ENCODE measurements at regions not wholly inside any gene's neighbourhood (a gene's known extent, or its start where the extent isn't known, plus 50 kb on each side); places are given as distances from the start of the nearest gene placed in this dataset.
"Not testable (repeated sequence)": the region's sequence is repeated elsewhere in the genome, so short reads cannot be mapped to it uniquely, and the experiment has no call there.

DNA sequence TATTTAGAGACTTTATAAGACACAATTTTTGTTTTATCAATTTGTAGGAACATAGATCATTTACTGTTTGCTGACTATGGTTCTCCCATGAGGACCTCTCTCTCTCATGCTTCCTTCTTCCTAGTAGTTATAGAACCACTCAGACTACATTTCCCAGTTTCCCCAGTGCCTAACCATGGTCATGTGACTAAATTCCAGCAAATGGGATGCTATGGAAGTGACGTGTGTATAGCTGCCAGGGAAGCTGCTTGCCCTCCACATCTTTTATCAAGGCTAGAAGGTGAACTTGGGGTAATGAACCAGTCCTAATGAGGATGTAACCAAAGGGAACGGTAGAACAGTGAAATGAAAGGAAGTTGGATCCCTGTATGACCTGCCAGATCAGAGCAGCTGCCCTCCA, 184.0 kb downstream of the MIS18A start:
- peaks cover 6% of the 10 kb centered on the region for H3K27me3 Mint-ChIP-seq
- ChIA-PET CTCF (no interaction called here), POLR2A (no interaction called here)
- no peak overlapping the region for H3K27ac Mint-ChIP-seq
- no peak overlapping the region for H3K4me3 Mint-ChIP-seq
- H3K4me1 Mint-ChIP-seq (ENCODE audit: low read depth), result no peaks in the 10 kb centered on the region
- H3K9me3 Mint-ChIP-seq, result no peaks in the 10 kb centered on the region
- DNase-seq, result no peak
- H3K36me3 Mint-ChIP-seq, result no peaks in the 10 kb centered on the region
- intact Hi-C loops (cut with micrococcal nuclease), result no loop called here

DNA sequence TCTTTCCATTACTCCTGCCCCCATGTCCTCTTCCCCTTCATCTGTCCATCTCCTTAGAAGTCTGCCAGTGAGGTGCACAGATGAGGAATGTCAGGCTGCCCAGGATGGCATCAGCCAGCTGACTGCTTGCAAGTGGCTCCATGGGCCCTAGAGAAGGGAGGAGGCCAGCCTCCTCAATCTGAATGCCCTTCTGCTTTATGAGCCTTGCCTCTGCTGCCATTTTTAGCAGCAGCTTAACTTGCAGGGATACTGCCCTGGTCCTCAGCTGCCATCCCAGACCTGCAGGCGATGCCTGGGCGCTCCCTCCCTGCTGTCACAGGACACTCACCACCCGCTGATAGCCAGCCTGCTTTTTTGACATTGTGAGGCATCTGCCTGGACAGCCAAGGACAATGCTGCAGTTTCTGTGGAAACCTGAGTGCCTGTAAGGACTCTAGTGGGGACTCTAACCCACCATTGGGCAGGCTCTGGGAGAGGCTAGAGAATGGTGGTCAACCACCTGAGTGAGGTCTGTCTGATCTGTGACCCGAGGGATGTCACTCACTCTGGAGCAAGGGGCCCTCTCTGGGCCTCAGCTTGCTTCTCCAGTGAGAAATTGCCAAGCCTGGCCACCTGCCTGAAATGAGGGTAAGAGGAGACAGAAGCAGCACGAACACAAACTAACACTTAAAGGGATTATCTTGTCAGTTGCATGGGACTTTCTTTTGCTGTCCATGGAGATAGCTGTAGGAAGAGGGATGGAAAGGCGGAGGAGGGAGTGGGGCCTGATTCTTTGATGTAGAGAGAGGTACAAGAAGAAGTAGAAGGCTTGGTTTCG, 185.0 kb downstream of the MIS18A start:
- CTCF ChIA-PET, result no interaction called here
- intact Hi-C loops (cut with micrococcal nuclease), result no loop called here
- H3K36me3 Mint-ChIP-seq, result no peaks in the 10 kb centered on the region
- peaks cover 6% of the 10 kb centered on the region for H3K27me3 Mint-ChIP-seq
- H3K27ac Mint-ChIP-seq, result no peak overlapping the region
- no peaks in the 10 kb centered on the region for H3K4me1 Mint-ChIP-seq (ENCODE audit: low read depth)
- no peaks in the 10 kb centered on the region for H3K9me3 Mint-ChIP-seq
- no peak for DNase-seq
- POLR2A ChIA-PET, result no interaction called here
- H3K4me3 Mint-ChIP-seq, result no peak overlapping the region

GRCh38 chr21:32090956-32091355, 187.9 kb downstream of the MIS18A start:
- H3K27me3 Mint-ChIP-seq, result peaks cover 6% of the 10 kb centered on the region

GRCh38 chr21:32089766-32090165, 189.1 kb downstream of the MIS18A start:
- ChIA-PET POLR2A (no interaction called here), CTCF (no interaction called here)
- no peak for DNase-seq
- peaks cover 10% of the 10 kb centered on the region for H3K27me3 Mint-ChIP-seq
- no peak overlapping the region for H3K27ac Mint-ChIP-seq
- H3K9me3 Mint-ChIP-seq, result no peaks in the 10 kb centered on the region
- intact Hi-C loops (cut with micrococcal nuclease), result no loop called here
- H3K4me1 Mint-ChIP-seq (ENCODE audit: low read depth), result no peaks in the 10 kb centered on the region
- no peaks in the 10 kb centered on the region for H3K36me3 Mint-ChIP-seq
- H3K4me3 Mint-ChIP-seq, result no peak overlapping the region

More at GRCh38 chr21:32090956-32091355, 187.9 kb downstream of the MIS18A start:
- POLR2A ChIA-PET, result no interaction called here
- Mint-ChIP-seq H3K27ac (no peak overlapping the region), H3K4me3 (no peak overlapping the region), H3K9me3 (no peaks in the 10 kb centered on the region), H3K4me1 (ENCODE audit: low read depth) (no peaks in the 10 kb centered on the region), H3K36me3 (no peaks in the 10 kb centered on the region)
- no peak for DNase-seq
- intact Hi-C loops (cut with micrococcal nuclease), result no loop called here
- CTCF ChIA-PET, result no interaction called here

DNA sequence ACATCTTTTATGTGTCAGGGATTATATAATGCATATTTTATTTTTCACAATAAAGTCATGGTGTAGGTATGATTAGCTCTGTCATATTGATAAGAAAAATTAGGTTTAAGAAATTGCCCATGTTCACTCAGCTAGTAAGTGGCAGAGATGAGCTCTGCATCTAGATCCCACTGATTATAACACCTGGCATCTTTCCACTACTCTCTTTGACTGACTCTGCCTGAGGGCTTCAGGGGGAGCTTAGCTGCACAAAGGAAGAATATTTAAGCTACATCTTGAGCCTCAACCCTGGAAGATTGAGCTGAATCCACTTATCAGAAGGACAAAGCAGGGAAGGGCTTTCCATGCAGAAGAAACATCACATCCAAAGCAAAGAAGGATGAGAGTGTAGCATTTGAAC, 190.4 kb downstream of the MIS18A start:
- Mint-ChIP-seq H3K27ac (no peak overlapping the region), H3K36me3 (no peaks in the 10 kb centered on the region), H3K4me1 (ENCODE audit: low read depth) (no peaks in the 10 kb centered on the region), H3K27me3 (peaks cover 9% of the 10 kb centered on the region), H3K9me3 (no peaks in the 10 kb centered on the region), H3K4me3 (no peak overlapping the region)
- ChIA-PET POLR2A (no interaction called here), CTCF (no interaction called here)
- DNase-seq, result no peak
- intact Hi-C loops (cut with micrococcal nuclease), result no loop called here

- CTCF ChIA-PET, result no interaction called here
- no peaks in the 10 kb centered on the region for H3K36me3 Mint-ChIP-seq
- H3K9me3 Mint-ChIP-seq, result no peaks in the 10 kb centered on the region
- peaks cover 5% of the 10 kb centered on the region for H3K27me3 Mint-ChIP-seq
- H3K27ac Mint-ChIP-seq, result no peak overlapping the region
- POLR2A ChIA-PET, result no interaction called here
- no peaks in the 10 kb centered on the region for H3K4me1 Mint-ChIP-seq (ENCODE audit: low read depth)
- H3K4me3 Mint-ChIP-seq, result no peak overlapping the region
- intact Hi-C loops (cut with micrococcal nuclease), result no loop called here
- DNase-seq, result no peak
Measured at GRCh38 chr21:32087447-32087846, 191.4 kb downstream of the MIS18A start.

GRCh38 chr21:32083197-32083596, 195.7 kb downstream of the MIS18A start:
- Mint-ChIP-seq H3K9me3 (no peaks in the 10 kb centered on the region), H3K4me3 (no peak overlapping the region), H3K27ac (no peak overlapping the region), H3K36me3 (no peaks in the 10 kb centered on the region), H3K4me1 (ENCODE audit: low read depth) (no peaks in the 10 kb centered on the region), H3K27me3 (peaks cover 7% of the 10 kb centered on the region)
- intact Hi-C loops (cut with micrococcal nuclease), result no loop called here
- POLR2A ChIA-PET, result no interaction called here
- DNase-seq, result no peak
- CTCF ChIA-PET, result no interaction called here

GRCh38 chr21:32082466-32082865, 196.4 kb downstream of the MIS18A start:
- POLR2A ChIA-PET, result no interaction called here
- Mint-ChIP-seq H3K4me1 (ENCODE audit: low read depth) (no peaks in the 10 kb centered on the region), H3K27me3 (peaks cover 7% of the 10 kb centered on the region), H3K4me3 (no peak overlapping the region), H3K27ac (no peak overlapping the region), H3K36me3 (no peaks in the 10 kb centered on the region), H3K9me3 (no peaks in the 10 kb centered on the region)
- CTCF ChIA-PET, result no interaction called here
- no peak for DNase-seq
- intact Hi-C loops (cut with micrococcal nuclease), result no loop called here

DNA sequence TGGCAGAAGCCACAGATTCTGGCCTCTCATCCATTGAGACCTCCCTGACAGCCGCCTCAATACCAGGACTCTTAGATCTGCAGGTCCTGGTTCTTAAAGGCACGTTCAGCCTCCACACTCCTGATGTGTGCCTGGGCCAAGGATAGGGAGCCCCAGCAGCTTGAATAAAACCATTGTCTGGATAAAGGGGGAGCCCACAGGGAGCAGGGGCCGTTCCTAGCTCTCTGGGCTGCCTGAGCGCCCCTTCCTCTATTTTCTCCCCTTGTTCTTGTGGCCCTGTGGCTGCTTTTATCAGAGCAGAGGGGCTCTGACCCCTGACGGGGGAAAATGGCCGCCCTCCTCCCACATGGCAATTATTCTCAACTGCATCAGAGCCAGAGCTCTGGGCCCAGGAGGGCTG, 200.8 kb downstream of the HUNK start:
- Mint-ChIP-seq H3K4me1 (ENCODE audit: low read depth) (no peaks in the 10 kb centered on the region), H3K9me3 (no peaks in the 10 kb centered on the region), H3K27me3 (peaks cover 2% of the 10 kb centered on the region), H3K4me3 (no peak overlapping the region), H3K27ac (no peak overlapping the region), H3K36me3 (no peaks in the 10 kb centered on the region)
- intact Hi-C loops (cut with micrococcal nuclease), result no loop called here
- no peak for DNase-seq
- ChIA-PET CTCF (no interaction called here), POLR2A (no interaction called here)

- no peak for DNase-seq
- Mint-ChIP-seq H3K36me3 (no peaks in the 10 kb centered on the region), H3K27ac (no peak overlapping the region), H3K27me3 (peaks cover 2% of the 10 kb centered on the region), H3K4me3 (no peak overlapping the region), H3K9me3 (no peaks in the 10 kb centered on the region), H3K4me1 (ENCODE audit: low read depth) (no peaks in the 10 kb centered on the region)
- CTCF ChIA-PET, result no interaction called here
- POLR2A ChIA-PET, result no interaction called here
- intact Hi-C loops (cut with micrococcal nuclease), result no loop called here
Measured at GRCh38 chr21:32073190-32073589, 200.4 kb downstream of the HUNK start.

GRCh38 chr21:32071620-32072019, 198.8 kb downstream of the HUNK start:
- POLR2A ChIA-PET; H3K4me3 Mint-ChIP-seq; H3K4me1 Mint-ChIP-seq (ENCODE audit: low read depth); H3K27me3 Mint-ChIP-seq; H3K27ac Mint-ChIP-seq; intact Hi-C loops (cut with micrococcal nuclease); H3K9me3 Mint-ChIP-seq; DNase-seq; H3K36me3 Mint-ChIP-seq; CTCF ChIA-PET: not testable (repeated sequence)

- Mint-ChIP-seq H3K4me3 (no peak overlapping the region), H3K36me3 (no peaks in the 10 kb centered on the region), H3K9me3 (no peaks in the 10 kb centered on the region), H3K4me1 (ENCODE audit: low read depth) (no peaks in the 10 kb centered on the region), H3K27ac (no peak overlapping the region), H3K27me3 (peaks cover 5% of the 10 kb centered on the region)
- ChIA-PET POLR2A (no interaction called here), CTCF (no interaction called here)
- no peak for DNase-seq
- intact Hi-C loops (cut with micrococcal nuclease), result no loop called here
Measured at GRCh38 chr21:32070676-32071330, 198.0 kb downstream of the HUNK start.

DNA sequence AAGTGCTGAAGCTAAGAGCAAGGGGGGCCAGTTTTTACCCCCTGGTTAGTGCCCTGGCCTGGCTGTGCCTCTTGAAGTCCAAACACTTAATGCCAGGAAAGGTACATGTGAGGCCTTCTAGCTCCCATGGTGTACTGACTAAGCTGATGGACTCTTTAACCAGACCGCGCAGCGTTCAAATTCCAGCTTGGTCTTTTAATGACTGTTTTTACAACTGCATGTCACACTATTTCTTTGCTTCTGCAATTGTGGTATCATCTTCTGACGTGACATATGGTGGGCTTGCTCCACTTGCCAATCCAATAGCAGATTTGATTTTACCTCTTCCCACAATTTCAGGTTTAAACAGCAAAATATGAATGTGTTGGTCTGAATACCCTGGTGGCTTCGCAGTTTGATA, 197.3 kb downstream of the HUNK start:
- Mint-ChIP-seq H3K27me3 (peaks cover 5% of the 10 kb centered on the region), H3K36me3 (no peaks in the 10 kb centered on the region), H3K4me1 (ENCODE audit: low read depth) (no peaks in the 10 kb centered on the region), H3K27ac (no peak overlapping the region), H3K9me3 (no peaks in the 10 kb centered on the region), H3K4me3 (no peak overlapping the region)
- intact Hi-C loops (cut with micrococcal nuclease), result no loop called here
- ChIA-PET CTCF (no interaction called here), POLR2A (no interaction called here)
- no peak for DNase-seq
